Stimulated activated CD8-positive, alpha-beta memory T cell treated with anti-CD3 and anti-CD28 coated beads, Interleukin-7, amount 100 ng/mL, for 24 hours (primary cell): ENCODE measurements at regions not wholly inside any gene's neighbourhood (a gene's known extent, or its start where the extent isn't known, plus 50 kb on each side); places are given as distances from the start of the nearest gene placed in this dataset.

Experiments used
- DNase-seq: peaks from one replicate; pipeline ENCODE4 v3.0.0-alpha.2; 2020; ENCODE audit warnings: low read depth

- no peak for DNase-seq
Measured at GRCh38 chr22:49139492-49140151, 688.1 kb downstream of the BRD1 start.

DNA sequence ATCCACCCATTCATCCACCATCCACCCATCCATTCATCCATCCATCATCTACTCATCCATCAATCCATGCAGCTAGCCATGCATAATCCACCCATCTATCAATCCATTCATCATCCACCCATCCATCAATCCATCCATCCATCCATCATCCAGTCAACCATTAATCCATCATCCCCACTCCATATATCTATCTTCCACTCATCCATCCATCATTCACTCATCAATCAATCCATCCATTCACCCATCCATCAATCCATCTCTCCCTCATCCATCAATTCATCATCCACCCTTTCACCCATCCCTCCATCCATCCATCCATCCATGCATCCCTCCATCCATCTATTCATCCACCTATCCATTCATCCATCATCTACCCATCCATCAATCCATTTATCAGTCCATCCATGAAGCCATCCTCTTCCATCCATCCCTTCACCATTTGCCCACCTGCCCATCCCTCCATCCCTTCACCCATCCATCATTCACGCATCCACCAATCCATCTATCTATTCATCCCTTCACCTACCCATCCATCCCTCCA lies 689.4 kb downstream of the BRD1 start:
- DNase-seq: no peak

GRCh38 chr22:49137206-49137840 lies 690.4 kb downstream of the BRD1 start:
- DNase-seq: no peak

DNA sequence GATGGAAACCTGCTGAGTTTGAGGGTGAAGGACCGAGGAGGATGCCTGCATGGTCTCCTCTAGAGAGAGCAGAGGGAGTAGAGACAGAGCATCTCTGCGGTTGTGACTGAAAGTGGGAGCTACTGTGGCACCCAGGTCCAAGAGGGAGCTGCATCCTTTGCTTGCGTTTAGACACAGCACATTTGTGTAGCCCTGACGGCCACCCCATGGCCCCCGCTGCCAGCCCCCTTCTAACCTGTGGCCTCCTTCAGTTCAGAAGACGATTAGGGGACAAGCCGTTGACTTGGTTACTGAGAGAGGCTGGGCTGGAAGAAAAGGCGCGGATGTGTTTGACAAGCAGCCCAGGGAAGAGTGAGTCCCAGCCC lies 690.9 kb downstream of the BRD1 start:
- DNase-seq: no peak

GRCh38 chr22:49136041-49136815 lies 691.4 kb downstream of the BRD1 start:
- no peak for DNase-seq

- no peak for DNase-seq
Measured at GRCh38 chr22:49134076-49134475, 693.6 kb downstream of the BRD1 start.

DNA sequence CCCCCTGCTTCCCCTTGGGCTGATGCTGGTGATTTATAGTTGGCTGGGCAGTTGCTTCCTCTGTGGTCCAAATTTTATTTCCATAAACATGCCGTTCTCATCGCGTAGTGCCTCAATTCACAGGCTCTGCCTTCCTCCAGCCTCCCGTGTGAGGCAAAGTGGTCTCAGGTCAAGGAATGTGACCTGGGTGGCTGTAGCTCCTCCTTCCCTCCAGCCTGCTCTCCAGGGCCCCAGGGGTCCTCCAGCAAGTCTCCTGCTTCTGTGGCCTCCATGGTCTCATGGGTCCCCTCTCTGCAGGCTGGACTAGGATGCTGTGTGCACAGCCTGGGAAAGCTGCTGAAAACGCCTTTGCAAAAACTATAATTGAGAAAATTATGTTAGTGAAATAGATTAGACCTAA lies 694.1 kb downstream of the BRD1 start:
- no peak for DNase-seq

DNA sequence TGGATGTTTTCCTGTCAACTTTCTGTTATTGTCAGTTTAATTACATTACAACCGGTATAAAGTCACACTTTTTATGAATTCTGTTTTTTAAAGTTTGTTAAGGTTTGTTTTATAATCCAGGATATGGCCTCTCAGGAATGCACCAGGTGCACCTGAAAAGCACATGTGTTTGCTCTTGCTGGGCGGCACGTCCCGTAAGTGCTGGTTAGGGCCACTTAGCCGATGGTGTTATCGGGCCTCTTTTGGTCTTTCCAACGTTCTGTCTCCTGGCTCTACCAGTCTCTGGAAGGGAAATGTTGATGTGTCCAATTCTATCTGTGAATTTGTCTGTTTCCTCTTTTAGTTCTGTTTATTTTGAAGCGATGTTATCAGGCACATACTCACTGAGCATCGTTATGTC lies 695.7 kb downstream of the BRD1 start:
- DNase-seq: no peak

GRCh38 chr22:49129736-49130135 lies 697.9 kb downstream of the BRD1 start:
- DNase-seq: no peak

GRCh38 chr22:49128874-49129273 lies 698.8 kb downstream of the BRD1 start:
- no peak for DNase-seq

DNA sequence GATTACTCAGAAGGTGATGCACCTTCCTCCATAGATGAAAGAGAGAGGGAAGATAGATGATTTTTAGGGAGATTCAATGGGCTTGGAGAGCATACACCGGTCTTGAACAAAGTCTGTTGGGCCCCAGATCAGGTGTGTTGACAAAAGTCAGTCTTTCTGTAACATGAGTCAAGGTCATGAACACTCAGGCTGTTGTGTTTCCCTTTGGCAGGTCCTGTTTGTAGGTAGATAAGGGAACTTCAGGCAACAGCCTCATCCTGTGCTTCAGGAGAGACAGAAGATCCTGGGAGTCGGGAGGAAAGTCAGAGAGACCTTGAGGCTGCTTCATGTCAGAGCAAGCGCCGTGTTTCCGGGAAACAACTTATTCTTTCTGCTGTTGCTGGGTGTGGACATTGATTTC lies 703.1 kb downstream of the BRD1 start:
- no peak for DNase-seq

- no peak for DNase-seq
Measured at GRCh38 chr22:49123621-49124192, 704.0 kb downstream of the BRD1 start.

DNA sequence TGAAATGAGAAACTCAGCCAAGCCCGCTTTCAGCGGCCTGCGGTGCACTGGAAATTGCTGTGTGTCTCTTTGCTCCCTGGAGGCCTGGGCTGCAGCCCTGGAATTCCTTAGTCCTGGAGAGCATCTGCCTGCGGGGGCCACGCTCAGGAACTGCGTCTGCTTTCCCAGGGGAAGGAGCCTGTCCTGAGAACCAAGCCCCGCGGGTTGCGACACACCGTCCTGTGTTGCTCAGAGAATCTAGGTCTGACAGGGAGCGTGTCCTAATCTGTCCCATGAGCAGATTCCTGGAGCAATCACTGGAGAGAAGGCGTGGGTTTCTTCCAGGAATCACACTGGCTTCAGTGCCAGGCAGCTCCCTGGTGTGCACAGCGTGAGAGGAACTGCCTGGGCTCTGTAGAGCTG lies 708.1 kb downstream of the BRD1 start:
- no peak for DNase-seq

DNA sequence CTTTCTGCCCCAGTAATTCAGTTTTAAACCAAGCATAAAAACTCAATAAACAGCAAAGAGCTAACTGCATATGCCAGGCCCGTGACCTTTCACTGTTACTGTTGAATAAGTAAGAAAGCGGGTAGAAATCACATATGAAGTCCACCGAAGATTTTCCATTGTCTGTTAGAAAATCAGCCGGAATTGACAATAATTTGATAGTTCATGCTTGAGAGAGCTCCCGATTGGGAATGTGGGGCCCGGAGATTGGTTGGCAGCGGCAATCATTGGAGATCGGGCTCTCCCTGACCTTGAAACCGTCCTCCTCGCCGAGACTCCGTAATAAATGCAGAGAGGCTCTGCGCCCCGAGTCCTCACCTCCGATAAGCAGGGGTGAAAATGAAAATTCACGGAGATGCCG lies 709.6 kb downstream of the BRD1 start:
- no peak for DNase-seq

- DNase-seq: no peak
Measured at GRCh38 chr22:49117486-49117885, 710.2 kb downstream of the BRD1 start.

DNA sequence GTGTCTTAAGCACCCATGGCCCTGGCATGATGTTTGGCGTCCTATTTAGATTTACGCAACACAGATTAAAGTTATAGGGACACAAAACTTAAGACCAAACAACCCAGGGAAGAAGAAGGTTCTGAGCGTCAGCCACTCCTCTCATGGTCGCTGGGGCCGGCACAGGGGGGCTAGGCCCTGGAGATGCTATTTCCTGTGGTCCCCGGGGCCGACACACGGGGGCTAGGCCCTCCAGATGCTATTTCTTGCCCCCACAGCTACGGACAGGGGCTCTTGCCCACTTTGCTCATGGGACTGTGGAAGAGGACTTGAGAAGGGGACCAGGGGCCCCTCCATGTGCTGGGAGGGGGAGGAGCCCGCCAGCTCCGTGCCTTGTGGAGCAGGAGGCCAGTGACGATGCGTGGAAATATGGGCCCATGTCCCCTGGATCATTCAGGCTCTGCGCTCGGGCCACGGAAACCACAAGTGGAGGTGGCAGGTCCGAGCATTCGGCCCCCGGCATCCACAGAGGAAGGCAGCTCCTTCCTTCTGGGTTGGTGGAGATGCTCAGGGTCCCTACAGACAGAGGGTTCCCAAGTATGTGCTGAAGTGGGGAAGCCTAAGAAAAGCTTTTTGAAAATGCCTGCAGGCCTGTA lies 711.1 kb downstream of the BRD1 start:
- no peak for DNase-seq

DNA sequence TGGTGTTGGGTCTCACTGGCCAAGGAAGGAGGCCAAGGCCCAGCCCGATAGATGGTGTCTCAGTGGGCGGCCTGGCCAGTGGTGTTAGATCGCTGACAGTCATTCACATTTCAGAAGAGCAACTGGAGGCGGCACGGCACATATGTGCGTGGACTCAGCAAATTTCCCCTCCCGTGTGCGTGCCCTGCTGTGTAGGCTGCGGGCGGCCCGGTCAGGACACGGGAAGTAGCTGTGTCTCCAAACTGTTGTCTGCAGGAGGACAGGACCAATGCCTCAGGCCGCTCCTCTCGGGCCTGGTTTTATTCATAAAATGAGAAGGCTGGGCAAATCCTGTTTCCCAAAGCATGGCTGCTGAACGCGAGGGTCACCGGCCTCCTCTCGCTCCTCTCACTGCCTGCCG lies 711.7 kb downstream of the BRD1 start:
- no peak for DNase-seq

GRCh38 chr22:49115197-49115596 lies 712.5 kb downstream of the BRD1 start:
- no peak for DNase-seq

- no peak for DNase-seq
Measured at GRCh38 chr22:49113758-49114157, 713.9 kb downstream of the BRD1 start.

GRCh38 chr22:49112661-49113626 lies 714.7 kb downstream of the BRD1 start:
- DNase-seq: no peak

- no peak for DNase-seq
Measured at GRCh38 chr22:49112176-49112575, 715.5 kb downstream of the BRD1 start.
